Stimulated activated CD8-positive, alpha-beta memory T cell treated with anti-CD3 and anti-CD28 coated beads, Interleukin-7, amount 100 ng/mL, for 24 hours (primary cell): ENCODE measurements at regions not wholly inside any gene's neighbourhood (a gene's known extent, or its start where the extent isn't known, plus 50 kb on each side); places are given as distances from the start of the nearest gene placed in this dataset.

ENCODE experiments used
- DNase-seq: peaks from one replicate; pipeline ENCODE4 v3.0.0-alpha.2; 2020; ENCODE audit warnings: low read depth

DNA sequence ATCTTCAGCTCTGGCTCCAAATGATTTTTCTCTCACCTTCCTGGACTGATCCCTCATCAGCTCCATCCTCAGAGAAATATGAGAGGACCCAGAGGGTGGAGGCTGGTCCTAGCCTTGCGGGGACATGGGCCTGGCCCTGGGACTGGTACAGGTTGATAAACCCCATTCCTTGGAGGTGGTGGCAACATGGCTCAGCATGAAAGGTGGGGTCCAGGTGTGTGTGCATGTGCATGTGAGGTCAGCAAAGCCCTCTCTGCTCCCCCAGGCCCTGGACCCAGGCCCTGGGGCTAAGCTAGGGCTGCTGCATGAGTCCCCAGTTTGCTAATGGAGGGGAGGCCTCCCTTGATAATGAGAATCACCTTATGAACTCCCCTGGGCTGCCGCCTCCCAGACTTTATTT is 363.1 kb downstream of the MATN1 start:
- DNase-seq = no peak

DNA sequence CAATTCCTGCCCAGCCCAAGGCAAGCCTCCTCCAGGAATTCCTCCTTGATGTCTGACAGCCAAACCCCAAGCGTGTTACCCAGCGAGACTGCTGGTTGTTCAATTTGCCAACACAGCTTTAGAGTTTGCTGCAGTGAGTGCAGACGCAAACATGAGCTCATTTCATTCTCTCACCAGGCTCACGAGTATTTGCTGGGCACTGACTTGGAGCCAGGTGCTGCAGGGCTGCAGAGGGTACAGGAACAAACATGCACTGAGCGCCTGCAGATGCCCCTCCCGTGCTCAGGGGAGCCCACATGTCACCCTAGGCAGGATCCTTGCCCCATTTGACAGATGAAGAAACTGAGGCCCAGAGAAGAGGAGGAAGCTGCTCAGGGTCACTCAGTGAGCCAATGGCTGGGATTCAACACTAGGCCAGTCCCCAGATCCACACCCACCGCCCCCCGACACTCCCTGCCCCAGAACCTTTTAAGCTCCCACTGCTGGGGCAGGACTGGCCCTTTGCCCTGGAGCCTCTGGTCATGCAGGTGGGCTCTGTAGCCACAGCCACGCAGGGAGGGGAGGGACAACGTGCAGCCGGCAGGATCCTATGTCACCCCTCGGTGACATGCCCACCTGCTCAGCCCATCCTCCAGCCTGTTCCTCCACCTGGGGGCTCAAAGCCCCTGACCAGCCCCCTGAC is 363.7 kb downstream of the MATN1 start:
- DNase-seq = no peak

DNA sequence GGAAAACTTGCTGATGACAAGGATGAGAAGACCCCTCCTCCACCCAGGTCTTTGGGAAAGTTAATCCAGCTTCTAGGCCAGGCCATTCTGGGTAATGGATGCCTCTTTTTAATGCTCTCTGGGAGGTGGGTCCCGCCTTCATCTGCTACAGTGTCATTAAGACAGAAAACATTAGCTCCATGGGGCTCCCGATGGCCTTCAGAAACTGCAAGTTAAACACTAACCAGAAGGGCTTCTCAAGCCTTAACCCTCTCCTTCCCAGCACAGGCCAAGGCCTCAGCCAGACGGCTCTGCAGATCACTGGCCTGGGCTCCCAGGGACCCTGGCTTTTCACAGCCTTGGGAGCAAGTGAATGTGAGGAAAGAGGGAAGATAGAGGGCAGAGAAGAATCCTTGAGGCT is 364.9 kb downstream of the MATN1 start:
- no peak for DNase-seq

DNA sequence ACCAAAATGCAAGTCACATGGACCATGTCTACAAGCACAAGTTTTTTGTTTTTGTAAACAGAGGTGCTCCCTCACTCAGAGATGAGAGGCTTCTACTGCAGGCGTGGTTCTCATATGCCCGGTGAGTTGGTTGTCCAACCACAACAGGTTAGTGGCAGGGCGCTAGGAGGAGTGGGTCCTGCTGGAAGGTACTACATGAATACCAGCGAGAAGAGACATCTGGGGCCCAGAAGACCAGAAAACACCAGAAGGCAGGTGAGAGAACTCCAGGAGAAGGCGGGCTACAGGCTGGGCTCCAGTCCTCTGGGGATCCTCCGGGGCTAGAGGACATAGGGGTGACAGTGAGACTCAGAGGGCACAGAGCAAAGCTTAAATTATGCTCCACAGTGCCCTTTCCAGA is 366.5 kb downstream of the MATN1 start:
- no peak for DNase-seq

DNA sequence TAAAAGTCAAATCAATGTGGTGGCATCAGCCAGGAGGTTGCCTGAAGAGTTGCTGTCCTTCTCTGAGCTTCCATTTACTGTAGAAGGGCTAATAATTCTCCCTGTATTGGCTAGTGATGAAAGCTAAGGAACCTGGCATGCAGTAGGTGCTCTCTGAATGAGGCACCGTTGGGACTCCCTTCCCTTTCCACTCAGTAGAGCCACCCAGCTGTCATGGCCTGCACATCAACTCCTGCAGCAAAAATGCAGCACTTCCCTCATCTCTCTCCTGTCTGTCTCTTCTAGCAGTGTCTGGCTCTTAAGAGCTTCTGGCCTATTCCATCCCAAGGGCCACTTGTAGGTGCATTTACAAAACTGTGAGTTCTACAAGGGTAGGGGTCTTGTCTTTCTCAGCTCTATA is 369.0 kb downstream of the MATN1 start:
- DNase-seq = no peak

DNA sequence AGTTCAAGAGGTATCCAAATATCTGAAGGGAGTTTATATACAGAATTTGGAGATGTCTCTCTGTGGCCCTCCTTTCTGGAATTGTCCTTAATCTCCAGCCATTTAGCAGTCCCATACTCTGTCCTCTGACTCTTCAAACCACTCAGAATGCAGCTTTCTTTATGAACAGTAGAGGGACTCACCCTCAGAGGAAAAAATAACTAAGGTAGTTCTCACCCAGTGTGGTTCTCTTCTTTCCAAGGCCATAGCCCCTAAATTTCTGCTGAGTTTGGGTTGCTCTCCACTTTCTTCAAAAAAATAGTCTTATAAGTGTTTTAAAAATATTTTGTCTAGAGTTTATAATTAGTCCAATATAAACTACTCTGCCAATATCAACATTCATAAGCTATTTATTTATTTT is 369.7 kb downstream of the MATN1 start:
- DNase-seq = no peak

DNA sequence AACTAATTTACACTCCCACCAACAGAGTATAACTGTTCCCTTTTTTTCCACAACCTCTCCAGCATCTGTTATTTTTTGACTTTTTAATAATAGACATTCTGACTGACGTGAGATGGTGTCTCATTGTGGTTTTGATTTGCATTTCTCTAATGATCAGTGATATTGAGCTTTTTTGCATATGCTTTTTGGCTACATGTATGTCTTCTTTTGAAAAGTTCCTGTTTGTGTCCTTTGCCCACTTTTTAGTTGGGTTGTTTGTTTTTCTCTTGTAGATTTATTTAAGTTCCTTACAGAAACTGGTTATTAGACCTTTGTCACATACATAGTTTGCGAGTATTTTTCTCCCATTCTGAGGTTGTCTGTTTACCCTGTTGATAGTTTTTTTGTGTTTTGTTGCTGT is 375.2 kb downstream of the MATN1 start:
- DNase-seq = no peak

DNA sequence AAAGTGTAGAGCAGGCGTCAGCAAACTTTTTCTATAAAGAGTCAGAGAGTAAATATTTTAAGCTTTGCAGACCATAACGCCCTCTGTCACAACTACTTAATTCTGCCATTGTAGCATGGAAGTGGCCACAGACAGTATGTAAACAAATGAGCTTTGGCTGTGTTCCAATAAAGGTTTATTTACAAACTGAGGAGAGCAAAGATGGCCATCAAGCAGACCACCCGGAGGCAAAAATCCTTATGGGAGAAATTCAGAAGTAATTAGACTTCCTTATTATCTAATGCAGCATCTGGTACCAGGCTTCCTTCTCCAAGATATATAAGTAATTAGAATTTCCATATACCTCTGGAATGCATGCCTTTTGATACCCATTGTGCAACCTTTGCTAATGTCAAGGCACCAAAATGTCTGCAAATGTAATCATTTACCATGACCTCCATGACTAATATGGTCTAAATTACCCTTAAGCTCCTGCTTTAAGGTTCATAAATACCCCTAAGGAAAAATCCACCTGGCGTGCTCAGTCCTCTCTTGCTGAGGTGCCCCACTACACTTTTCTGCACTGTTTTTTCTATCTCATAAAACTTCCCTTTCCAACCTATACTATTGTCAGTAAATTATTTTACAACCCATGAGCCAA is 377.8 kb downstream of the MATN1 start:
- no peak for DNase-seq

DNA sequence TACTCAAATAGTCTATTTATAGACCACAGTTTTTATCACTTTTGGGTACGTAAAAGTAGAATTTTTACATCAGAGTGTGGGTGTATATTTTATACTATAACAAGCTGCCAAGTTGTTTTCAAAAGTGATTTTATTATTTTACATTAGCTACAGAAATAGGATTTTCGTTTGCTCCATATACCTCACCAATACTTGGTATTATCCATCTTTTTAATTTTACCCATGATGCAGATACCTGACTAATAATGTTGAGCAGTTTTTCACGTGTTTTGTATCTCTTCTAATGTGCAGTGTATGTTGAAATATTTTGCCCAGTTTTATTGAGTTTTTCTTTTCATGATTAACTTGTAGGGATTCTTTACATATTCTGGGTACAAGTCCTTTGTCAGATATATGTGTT is 379.8 kb downstream of the MATN1 start:
- no peak for DNase-seq

DNA sequence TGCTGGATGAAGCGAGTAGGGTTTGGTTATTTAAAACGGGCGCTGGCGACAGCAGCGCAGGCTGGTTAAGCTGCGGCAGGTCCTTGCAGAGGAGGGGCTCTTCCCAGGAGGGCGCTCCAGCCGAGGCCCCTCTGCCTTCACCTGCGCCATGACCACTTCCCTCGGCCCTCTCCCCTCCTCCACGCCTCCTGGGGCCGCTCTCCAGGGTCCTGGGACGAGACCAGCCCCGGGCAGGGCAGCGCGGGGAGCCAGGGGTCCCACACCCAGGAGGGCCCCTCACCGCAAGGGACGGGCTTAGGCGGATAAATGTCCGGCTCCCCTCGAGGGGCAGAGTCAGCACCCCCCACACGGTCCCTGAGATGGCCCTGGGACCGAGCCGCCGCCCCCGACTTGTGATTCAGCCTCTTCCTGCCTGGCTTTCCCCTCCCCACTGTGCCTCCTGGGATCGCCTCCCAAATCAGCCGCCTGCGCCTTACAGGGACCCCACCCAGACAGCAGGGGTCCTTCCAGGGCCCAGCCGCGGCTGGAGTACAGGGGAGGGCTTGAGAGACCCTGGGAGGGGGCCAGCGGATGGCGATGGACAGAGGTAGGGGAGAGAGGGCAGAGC is 380.7 kb downstream of the MATN1 start:
- no peak for DNase-seq

DNA sequence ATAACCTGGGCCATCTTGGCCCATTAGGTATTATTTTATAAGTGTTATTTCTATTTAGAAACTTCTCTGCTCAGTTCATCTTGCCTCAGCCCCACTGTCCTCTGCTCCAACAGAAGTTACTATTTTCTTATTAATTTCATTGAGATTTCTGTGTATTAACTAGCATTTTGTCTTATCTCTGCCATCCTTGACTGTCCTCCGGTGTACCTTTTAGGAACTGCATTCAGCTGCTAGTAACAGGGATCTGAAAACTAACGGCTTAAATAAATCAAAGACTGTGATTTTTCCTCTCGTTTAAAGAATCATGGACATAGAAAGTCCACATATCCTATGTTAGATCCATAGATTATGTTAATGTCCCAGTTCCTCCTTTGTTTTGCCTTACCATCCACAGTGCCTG is 382.5 kb downstream of the MATN1 start:
- DNase-seq = no peak

DNA sequence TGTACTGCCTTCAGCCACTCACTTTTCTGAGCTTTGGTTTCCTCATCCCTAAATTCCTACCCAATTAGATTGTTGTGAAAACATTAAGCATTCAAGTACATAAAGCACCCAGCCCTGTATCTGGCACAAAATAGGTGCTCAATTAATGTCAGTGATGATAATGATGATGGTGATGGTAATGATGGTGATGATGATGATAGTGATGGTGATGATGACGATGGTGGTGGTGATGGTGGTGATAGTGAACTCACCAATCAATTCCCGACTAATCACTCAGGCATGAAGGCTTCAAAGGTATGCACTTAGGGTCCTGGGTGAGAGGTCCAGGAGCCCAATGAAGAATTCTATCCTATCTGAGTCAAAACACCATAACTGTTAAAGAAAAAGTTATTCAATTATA is 383.5 kb downstream of the MATN1 start:
- DNase-seq = no peak

DNA sequence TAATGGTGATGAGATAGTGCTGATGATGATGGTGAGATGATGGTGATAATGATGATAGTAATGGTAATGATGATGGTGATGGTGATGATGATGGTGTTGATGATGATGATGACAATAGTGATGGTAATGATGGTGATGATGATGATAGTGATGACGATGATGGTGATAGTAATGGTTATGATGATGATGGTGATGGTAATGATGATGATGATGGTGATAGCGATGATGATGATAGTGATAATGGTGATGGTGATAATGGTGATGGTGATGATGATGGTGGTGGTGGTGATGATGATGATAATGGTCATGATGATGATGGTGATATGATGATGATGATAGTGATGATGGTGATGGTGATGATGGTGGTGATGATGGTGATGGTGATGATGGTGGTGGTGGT is 384.6 kb downstream of the MATN1 start:
- DNase-seq = no peak

DNA sequence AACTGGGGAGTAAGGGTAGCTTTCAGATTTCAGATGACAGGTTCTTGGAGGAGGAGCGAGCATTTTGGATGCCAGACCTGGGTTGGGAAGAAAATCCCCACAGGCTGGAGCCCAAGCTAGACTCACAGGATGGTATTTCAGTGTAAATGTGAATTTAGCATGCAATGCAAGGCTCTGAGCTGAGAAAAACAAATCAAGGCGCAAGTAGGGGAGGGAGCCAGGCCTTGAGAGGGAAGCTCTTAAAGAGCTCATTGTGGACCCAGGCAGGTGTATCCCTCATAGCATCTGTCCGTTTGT is 386.1 kb downstream of the MATN1 start:
- DNase-seq = no peak

DNA sequence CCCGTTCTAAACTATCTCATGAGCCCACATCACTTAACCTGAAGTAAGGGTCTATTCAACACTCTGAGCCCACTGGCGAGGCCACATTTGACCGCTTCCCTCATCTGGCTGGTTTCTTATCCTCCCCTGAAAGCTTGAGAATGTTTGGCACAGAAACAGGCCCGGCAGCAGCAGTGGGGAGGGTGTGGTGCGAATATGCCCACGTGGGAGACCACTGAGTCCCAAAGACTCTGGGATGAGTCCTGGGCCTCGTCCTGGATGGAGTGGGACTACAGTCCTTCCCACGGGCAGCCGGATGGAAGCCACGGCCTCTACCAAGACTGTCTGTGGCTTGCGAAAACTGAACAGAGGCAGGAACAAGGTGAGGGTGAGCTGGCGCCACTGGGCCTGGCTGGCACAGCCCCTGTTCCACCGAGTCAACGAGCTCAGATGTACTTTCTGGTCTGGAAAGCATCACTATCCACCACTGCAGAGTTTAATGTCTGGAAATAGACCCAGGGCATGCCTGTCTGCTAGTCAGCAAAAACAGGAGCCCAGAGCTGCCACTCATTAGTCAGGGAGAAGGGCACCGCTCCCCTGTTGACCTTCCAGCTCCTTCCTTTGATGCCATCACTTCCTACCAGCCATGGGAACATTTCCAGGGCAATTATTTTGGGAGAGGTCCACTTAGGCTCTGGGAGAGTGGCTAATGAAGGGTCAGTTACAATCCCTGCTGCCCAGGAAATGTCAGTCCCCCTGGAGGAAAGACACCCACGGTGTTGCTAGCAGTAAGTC is 386.6 kb downstream of the MATN1 start:
- no peak for DNase-seq

DNA sequence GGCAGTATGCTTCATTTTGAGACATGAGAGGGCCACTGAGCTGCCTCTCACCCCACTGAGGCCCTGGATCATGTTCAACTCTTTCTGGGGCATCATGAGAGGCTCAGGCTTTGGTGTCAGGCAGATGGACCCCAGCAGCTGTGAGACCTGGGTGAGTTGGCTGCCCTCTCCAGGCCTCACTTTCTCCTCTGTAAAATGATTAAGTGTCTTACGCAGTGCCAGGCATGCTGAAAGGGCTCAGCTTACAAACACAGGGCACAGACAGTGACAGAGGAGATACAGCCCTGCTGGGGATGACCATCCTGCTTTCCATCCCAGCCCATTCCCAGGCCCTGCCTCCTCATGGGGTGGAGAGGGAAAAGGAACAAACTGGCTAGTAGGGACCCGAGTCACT is 387.4 kb downstream of the MATN1 start:
- no peak for DNase-seq

DNA sequence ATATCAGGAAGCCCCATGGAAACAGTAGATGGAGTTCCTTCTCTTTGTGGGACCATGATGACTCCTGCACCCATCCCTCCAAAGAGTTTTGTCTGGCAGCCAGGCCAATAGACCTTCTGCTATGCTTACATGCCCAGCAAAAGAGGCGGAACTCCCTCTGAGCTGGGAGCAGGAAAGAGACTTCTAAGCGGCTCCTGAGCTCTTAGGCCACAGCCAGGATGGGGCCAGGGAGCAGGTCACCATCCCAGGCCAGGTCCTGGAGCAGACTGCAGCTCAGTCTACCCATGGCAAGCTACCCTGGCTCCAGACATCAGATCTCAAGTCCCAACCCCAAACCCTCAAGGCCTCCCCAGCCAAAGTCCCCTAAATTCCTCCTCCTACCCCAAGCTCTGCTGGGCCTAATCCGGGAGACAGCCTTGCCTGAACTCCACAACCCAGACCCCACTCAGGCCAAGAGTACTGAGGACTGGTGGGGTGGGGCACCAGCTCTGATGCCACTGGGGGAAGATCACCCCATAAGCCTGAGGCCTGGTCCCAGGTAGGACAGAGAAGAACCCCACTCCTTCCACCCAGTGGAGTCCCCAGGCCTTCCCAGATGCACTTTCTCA is 387.9 kb downstream of the MATN1 start:
- no peak for DNase-seq

DNA sequence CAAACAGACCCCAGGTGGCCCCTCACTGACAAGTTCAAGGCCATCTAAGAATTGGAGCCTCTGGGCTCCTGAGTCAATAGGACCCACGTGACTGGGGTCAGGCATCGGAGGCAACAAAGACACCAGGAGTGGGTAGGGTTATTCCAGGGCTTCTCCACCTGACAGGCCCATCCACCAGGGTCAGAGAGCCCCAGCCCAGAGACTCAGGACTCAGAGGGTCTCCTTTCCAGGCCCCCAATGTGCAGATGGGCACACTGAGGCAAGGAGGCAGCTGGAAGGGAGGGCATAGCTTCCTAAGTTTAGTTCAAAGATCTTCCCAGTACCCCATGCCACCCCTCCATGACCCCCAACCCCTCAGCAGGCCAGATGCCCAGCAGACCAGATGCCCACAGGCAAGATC is 388.6 kb downstream of the MATN1 start:
- no peak for DNase-seq

DNA sequence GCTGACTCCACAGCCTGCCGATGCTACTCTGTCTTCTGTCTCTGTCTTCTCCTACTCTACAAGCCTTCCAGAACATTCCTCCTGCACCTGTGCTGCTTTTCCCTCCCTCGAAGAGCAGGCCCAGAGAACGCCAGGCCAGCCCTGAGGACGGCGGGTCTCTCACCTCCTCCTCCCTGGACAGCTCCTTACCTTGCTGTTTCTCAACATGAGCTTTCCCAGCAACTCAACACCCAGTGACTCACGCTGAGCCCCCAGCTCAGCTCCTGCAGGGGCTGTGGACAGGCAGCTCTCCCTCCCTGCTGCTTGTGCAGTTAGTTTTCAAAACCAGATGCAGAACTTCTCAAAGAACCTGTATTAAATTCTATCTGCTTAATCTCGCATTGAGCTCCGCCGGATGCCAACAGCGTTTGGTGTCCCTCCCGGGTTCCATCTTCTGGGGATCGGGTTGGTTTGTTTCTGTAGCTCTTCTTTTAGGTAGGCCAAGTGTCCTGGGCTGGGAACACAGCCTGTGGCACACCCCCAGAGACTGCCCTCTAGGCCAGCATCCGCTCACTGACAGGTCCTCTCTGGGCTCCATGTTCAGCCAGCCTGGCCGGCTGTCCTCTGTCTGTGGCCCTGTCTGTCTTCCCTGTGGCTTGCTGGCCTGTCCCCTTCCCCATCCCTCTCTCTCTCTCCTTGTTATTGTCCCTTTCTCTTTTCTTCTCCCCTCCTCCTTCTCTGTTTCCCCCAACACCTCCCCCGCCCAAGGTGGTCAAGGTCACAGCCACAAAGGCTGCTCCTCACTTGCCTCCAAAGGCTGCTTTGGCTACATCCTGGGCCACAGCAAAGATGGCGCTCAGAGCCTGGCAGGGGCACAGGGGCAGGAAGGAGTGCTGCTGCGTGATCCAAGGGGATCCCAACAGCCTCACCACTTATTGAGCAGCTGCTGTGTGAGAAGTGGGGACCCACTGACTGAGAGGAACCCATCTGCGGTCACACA is 391.0 kb downstream of the MATN1 start:
- DNase-seq = no peak

DNA sequence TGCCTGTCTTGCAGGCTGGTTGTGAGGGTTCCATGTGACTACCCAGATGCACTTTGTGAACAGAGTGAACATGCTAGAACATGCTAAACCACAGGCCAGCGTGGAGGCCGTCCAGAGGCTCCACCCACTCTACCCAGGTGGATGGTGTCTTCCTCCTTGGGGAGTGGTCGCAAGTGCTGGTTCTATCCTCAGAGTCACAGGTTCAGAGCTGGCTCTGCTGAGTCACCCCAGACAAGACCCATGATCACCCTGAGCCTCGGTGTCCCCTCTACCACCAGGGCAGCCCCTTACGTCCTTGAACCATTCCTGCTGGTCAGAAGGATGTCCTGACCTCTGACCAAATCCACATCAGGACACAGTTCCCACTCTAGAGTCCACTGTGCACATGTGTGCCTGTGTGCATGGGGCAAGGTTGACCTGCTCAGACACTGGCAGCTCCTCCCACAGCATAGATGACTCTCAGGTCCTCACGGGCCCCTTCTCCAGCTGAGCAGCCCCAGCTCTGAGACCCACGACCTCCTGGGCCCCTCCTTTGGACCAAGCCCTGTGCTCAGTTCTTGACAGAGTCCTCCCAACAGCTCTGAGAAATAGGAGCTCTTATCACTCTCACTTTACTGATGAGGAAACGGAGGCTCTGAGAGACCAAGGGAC is 391.8 kb downstream of the MATN1 start:
- DNase-seq = no peak

DNA sequence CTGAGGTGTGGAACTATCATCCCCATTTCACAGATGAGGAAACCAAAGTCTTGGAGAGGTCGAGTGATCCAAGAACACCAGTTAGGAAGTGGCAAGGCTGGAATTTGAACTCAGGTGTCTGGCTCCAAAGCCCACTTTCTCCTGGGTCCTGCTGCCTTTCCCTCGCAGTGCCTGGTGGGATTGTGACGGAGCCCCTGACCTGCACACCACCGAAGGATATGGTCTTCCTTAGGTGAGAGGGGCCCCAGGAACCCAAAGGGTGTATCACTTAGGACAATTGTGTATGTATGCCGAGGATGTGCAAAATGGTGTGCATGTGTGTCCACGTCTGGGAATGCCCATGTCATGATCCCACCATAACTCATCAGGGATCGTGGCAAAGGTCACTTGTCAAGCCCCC is 392.7 kb downstream of the MATN1 start:
- DNase-seq = no peak
